NCI-H446 (cell line): ENCODE measurements at regions not wholly inside any gene's neighbourhood (a gene's known extent, or its start where the extent isn't known, plus 50 kb on each side); places are given as distances from the start of the nearest gene placed in this dataset.
"Not testable (repeated sequence)": the region's sequence is repeated elsewhere in the genome, so short reads cannot be mapped to it uniquely, and the experiment has no call there.

ENCODE experiments used
- DNase-seq, 2 experiments: peaks; one replicate each; lab custom pipeline; 2025; lab: John Stamatoyannopoulos, UW

- DNase-seq, result no peak
These were observed 84.1 kb upstream of the MED13L start for GRCh38 chr12:116361414-116362223.

- no peak for DNase-seq
These were observed 87.6 kb upstream of the MED13L start for GRCh38 chr12:116365114-116365513.

GRCh38 chr12:116365606-116366455 lies 88.3 kb upstream of the MED13L start:
- DNase-seq, result no peak

GRCh38 chr12:116366456-116366776 lies 88.9 kb upstream of the MED13L start:
- peak; percentile 64 to 94 for DNase-seq

- peak in 1 of 2 experiments; percentile 44 for DNase-seq
These were observed 89.3 kb upstream of the MED13L start for GRCh38 chr12:116366824-116367223.

- DNase-seq, result no peak
These were observed 91.0 kb upstream of the MED13L start for GRCh38 chr12:116368196-116369194.

GRCh38 chr12:116370004-116370404 lies 92.5 kb upstream of the MED13L start:
- no peak for DNase-seq

- DNase-seq, result no peak
These were observed 93.5 kb upstream of the MED13L start for GRCh38 chr12:116370886-116371580.

- DNase-seq, result no peak
These were observed 95.3 kb upstream of the MED13L start for GRCh38 chr12:116372815-116373214.

- DNase-seq, result no peak
These were observed 96.2 kb upstream of the MED13L start for GRCh38 chr12:116373572-116374206.

- DNase-seq, result no peak
These were observed 96.7 kb upstream of the MED13L start for GRCh38 chr12:116374207-116374606.

- no peak for DNase-seq
These were observed 97.9 kb upstream of the MED13L start for GRCh38 chr12:116375278-116375842.

GRCh38 chr12:116376354-116377193 lies 99.1 kb upstream of the MED13L start:
- DNase-seq, result no peak

GRCh38 chr12:116377194-116377571 lies 99.7 kb upstream of the MED13L start:
- not testable (repeated sequence) for DNase-seq

GRCh38 chr12:116378002-116378401 lies 100.5 kb upstream of the MED13L start:
- no peak for DNase-seq

- DNase-seq, result no peak
These were observed 102.6 kb upstream of the MED13L start for GRCh38 chr12:116380108-116380507.

GRCh38 chr12:116380740-116381139 lies 103.2 kb upstream of the MED13L start:
- not testable (repeated sequence) for DNase-seq

- no peak for DNase-seq
These were observed 103.8 kb upstream of the MED13L start for GRCh38 chr12:116381240-116381743.
